Hepatocyte (in vitro differentiated cells): ENCODE measurements at regions not wholly inside any gene's neighbourhood (a gene's known extent, or its start where the extent isn't known, plus 50 kb on each side); places are given as distances from the start of the nearest gene placed in this dataset.

ENCODE experiments used
- DNase-seq: peaks from one replicate; pipeline ENCODE4 v3.0.0-alpha.2; 2016; ENCODE audit warnings: low spot score
- H2AFZ ChIP-seq: fragments of 200-600 bp; sonication (generic); 2 replicates; pipeline ENCODE4 v1.6.0; 2016; ENCODE audit warnings: antibody characterized with exemption, mild to moderate bottlenecking
- H3K27ac ChIP-seq: fragments of 200-600 bp; sonication (generic); 2 replicates; pipeline ENCODE4 v1.5.1; 2016; ENCODE audit warnings: mild to moderate bottlenecking
- H3K27me3 ChIP-seq: fragments of 200-600 bp; sonication (generic); 2 replicates; pipeline ENCODE4 v1.6.1; 2016
- H3K36me3 ChIP-seq: fragments of 200-600 bp; sonication (generic); replicated peaks from 2 replicates; pipeline ENCODE4 v1.5.1; 2016; ENCODE audit warnings: low read depth; ENCODE audit not compliant: insufficient read depth
- H3K4me1 ChIP-seq: fragments of 200-600 bp; sonication (generic); 2 replicates; pipeline ENCODE4 v1.5.1; 2016; ENCODE audit warnings: mild to moderate bottlenecking, moderate library complexity; ENCODE audit not compliant: insufficient read depth
- H3K4me2 ChIP-seq: fragments of 200-600 bp; sonication (generic); 2 replicates; pipeline ENCODE4 v1.6.0; 2016
- H3K4me3 ChIP-seq: fragments of 200-600 bp; sonication (generic); 2 replicates; pipeline ENCODE4 v1.5.1; 2016; ENCODE audit warnings: mild to moderate bottlenecking
- H3K79me2 ChIP-seq: fragments of 200-600 bp; sonication (generic); 2 replicates; pipeline ENCODE4 v1.6.0; 2017; ENCODE audit warnings: mild to moderate bottlenecking
- H3K9me2 ChIP-seq: fragments of 200-600 bp; sonication (generic); replicated peaks from 2 replicates; pipeline ENCODE4 v1.6.0; 2017; ENCODE audit warnings: mild to moderate bottlenecking; ENCODE audit not compliant: insufficient read depth
- H3K9me3 ChIP-seq: fragments of 200-600 bp; sonication (generic); 2 replicates; pipeline ENCODE4 v1.5.1; 2016; ENCODE audit warnings: low read depth, mild to moderate bottlenecking
- H4K20me1 ChIP-seq: fragments of 200-600 bp; sonication (generic); 2 replicates; pipeline ENCODE4 v1.6.0; 2016; ENCODE audit warnings: mild to moderate bottlenecking; ENCODE audit not compliant: insufficient read depth, poor library complexity, severe bottlenecking
- CTCF ChIP-seq: fragments of 200-600 bp; sonication (generic); IDR thresholded peaks from 2 replicates; pipeline ENCODE4 v1.5.1; 2016; ENCODE audit warnings: antibody characterized with exemption, mild to moderate bottlenecking; ENCODE audit not compliant: poor library complexity
- EZH2 ChIP-seq: fragments of 200-600 bp; sonication (generic); IDR thresholded peaks from 2 replicates; pipeline ENCODE4 v1.6.1; 2016; ENCODE audit warnings: antibody characterized with exemption, mild to moderate bottlenecking, borderline replicate concordance
- EZH2phosphoT487 ChIP-seq: fragments of 200-600 bp; sonication (generic); IDR thresholded peaks from one replicate; pipeline ENCODE4 v1.6.1; 2018; ENCODE audit warnings: antibody characterized with exemption, mild to moderate bottlenecking, low read depth, moderate library complexity; ENCODE audit not compliant: unreplicated experiment, severe bottlenecking
- WGBS: methylation state at CpG from one replicate; pipeline ENCODE4 v1.1.6; 2016; ENCODE audit warnings: low lambda C conversion rate; ENCODE audit errors: missing lambda C conversion rate; 5-methylcytosine and 5-hydroxymethylcytosine counted together

- Histone ChIP-seq H3K9me3 (no peaks in the 10 kb centered on the region), H3K36me3 (no peaks in the 10 kb centered on the region), H3K27ac (no peak overlapping the region), H3K79me2 (no peaks in the 10 kb centered on the region), H4K20me1 (no peaks in the 10 kb centered on the region), H3K4me3 (no peak overlapping the region), H3K9me2 (no peaks in the 10 kb centered on the region), H2AFZ (no peak overlapping the region), H3K27me3 (no peaks in the 10 kb centered on the region), H3K4me1 (no peaks in the 10 kb centered on the region), H3K4me2 (no peak overlapping the region)
- no peak for DNase-seq
- WGBS, result 81% methylated on average over 1 of the region's 1 CpG
- TF ChIP-seq EZH2 (no peak), CTCF (no peak), EZH2phosphoT487 (no peak)
These were observed 82.7 kb upstream of the SUCLG2 start for GRCh38 chr3:67737140-67737539.

GRCh38 chr3:67733269-67733950, 79.0 kb upstream of the SUCLG2 start:
- Histone ChIP-seq H3K4me3 (no peak overlapping the region), H3K27ac (no peak overlapping the region), H3K9me2 (no peaks in the 10 kb centered on the region), H3K36me3 (no peaks in the 10 kb centered on the region), H3K4me1 (no peaks in the 10 kb centered on the region), H3K27me3 (no peaks in the 10 kb centered on the region), H2AFZ (no peak overlapping the region), H3K4me2 (no peak overlapping the region), H3K79me2 (no peaks in the 10 kb centered on the region), H4K20me1 (no peaks in the 10 kb centered on the region), H3K9me3 (no peaks in the 10 kb centered on the region)
- no peak for TF ChIP-seq CTCF
- TF ChIP-seq EZH2phosphoT487, result no peak
- DNase-seq, result no peak
- 62% methylated on average over 3 of the region's 3 CpGs for WGBS

GRCh38 chr3:67724434-67724833, 70.0 kb upstream of the SUCLG2 start:
- H4K20me1 ChIP-seq, result no peaks in the 10 kb centered on the region
- H3K36me3 ChIP-seq, result no peaks in the 10 kb centered on the region
- no peak overlapping the region for H2AFZ ChIP-seq
- H3K27me3 ChIP-seq, result no peaks in the 10 kb centered on the region
- no peak overlapping the region for H3K27ac ChIP-seq
- H3K79me2 ChIP-seq, result no peaks in the 10 kb centered on the region
- H3K4me2 ChIP-seq, result no peak overlapping the region
- H3K4me3 ChIP-seq, result no peak overlapping the region
- TF ChIP-seq CTCF (no peak), EZH2phosphoT487 (no peak), EZH2 (no peak)
- H3K9me2 ChIP-seq, result no peaks in the 10 kb centered on the region
- H3K9me3 ChIP-seq, result peaks cover 5% of the 10 kb centered on the region
- no peaks in the 10 kb centered on the region for H3K4me1 ChIP-seq
- WGBS, result 86% methylated on average over 2 of the region's 2 CpGs
- DNase-seq, result no peak

- WGBS, result 97% methylated on average over 1 of the region's 1 CpG
- Histone ChIP-seq H3K4me3 (no peak overlapping the region), H3K9me2 (no peaks in the 10 kb centered on the region), H3K27me3 (no peaks in the 10 kb centered on the region), H2AFZ (no peak overlapping the region), H4K20me1 (no peaks in the 10 kb centered on the region), H3K4me1 (no peaks in the 10 kb centered on the region), H3K27ac (no peak overlapping the region), H3K4me2 (no peak overlapping the region), H3K9me3 (peaks cover 5% of the 10 kb centered on the region), H3K36me3 (no peaks in the 10 kb centered on the region), H3K79me2 (no peaks in the 10 kb centered on the region)
- no peak for TF ChIP-seq CTCF
- no peak for TF ChIP-seq EZH2phosphoT487
- no peak for TF ChIP-seq EZH2
- no peak for DNase-seq
These were observed 69.5 kb upstream of the SUCLG2 start for GRCh38 chr3:67723863-67724262.
